K562 (cell line): ENCODE measurements at regions not wholly inside any gene's neighbourhood (a gene's known extent, or its start where the extent isn't known, plus 50 kb on each side); places are given as distances from the start of the nearest gene placed in this dataset.
A peak's percentile ranks its signal among the peaks of the same experiment; 100 is the strongest.

Experiments used
- CTCF ChIP-seq, 3 experiments: IDR thresholded peaks in 2 of 3; conservative IDR thresholded peaks in 1 of 3; 2 replicates each; pipeline ENCODE4 v1.5.1; 2011 to 2012; ENCODE audit warnings: low read length in 3 of 3, mild to moderate bottlenecking in 3 of 3, control low read depth in 2 of 3, improper control_type of control experiment in 1 of 3, inconsistent platforms in 1 of 3, low read depth in 1 of 3, mixed read lengths in 1 of 3, moderate library complexity in 1 of 3; ENCODE audit not compliant: insufficient read depth in 2 of 3
- HDGF ChIP-seq: fragments of 450-650 bp; IDR thresholded peaks from 2 replicates; pipeline ENCODE4 v1.6.1; 2016
- HMG20A ChIP-seq: fragments of 450-650 bp; formaldehyde crosslinking; conservative IDR thresholded peaks from 2 replicates; pipeline ENCODE4 v1.4.0; 2020; ENCODE audit warnings: mild to moderate bottlenecking, mixed read lengths
- HNRNPUL1 ChIP-seq: fragments of 200-400 bp; formaldehyde crosslinking; IDR thresholded peaks from 2 replicates; pipeline ENCODE4 v1.6.1; 2017; ENCODE audit warnings: low read length
- LARP7 ChIP-seq: fragments of 450-650 bp; IDR thresholded peaks from 2 replicates; pipeline ENCODE4 v1.6.1; 2016
- RBM25 ChIP-seq: fragments of 200-400 bp; formaldehyde crosslinking; IDR thresholded peaks from 2 replicates; pipeline ENCODE4 v1.6.1; 2018; ENCODE audit warnings: low read length, low read depth, moderate library complexity; ENCODE audit not compliant: severe bottlenecking
- REST ChIP-seq, 2 experiments: fragments of 450-650 bp; formaldehyde crosslinking in 1 of 2; IDR thresholded peaks; 2 replicates each; pipeline versions ENCODE4 v1.4.0 to v1.6.1; 2014 to 2020; ENCODE audit warnings: mild to moderate bottlenecking in 2 of 2, borderline replicate concordance in 1 of 2, low read depth in 1 of 2
- RUNX1 ChIP-seq: sonication (generic); IDR thresholded peaks from 2 replicates; pipeline ENCODE4 v1.6.1; 2016; ENCODE audit warnings: antibody characterized with exemption, low read depth
- SP1 ChIP-seq: sonication (generic); formaldehyde crosslinking; IDR thresholded peaks from 2 replicates; pipeline ENCODE4 v1.8.1; 2022; ENCODE audit warnings: mild to moderate bottlenecking, missing genetic modification reagents
- ZNF143 ChIP-seq: sonication (generic); formaldehyde crosslinking; IDR thresholded peaks from 2 replicates; pipeline ENCODE4 v1.9.0; 2022; ENCODE audit warnings: mild to moderate bottlenecking, missing genetic modification reagents
- ZNF197 ChIP-seq: fragments of 200-800 bp; sonication (Bioruptor generic); IDR thresholded peaks from 2 replicates; pipeline ENCODE4 v1.6.1; 2016; ENCODE audit warnings: low read depth, missing genetic modification characterization, missing compliant biosample characterization
- ZNF316 ChIP-seq: fragments of 450-650 bp; IDR thresholded peaks from 2 replicates; pipeline ENCODE4 v1.6.1; 2016
- ZNF592 ChIP-seq: fragments of 450-650 bp; IDR thresholded peaks from 2 replicates; pipeline ENCODE4 v1.6.1; 2017; ENCODE audit warnings: antibody characterized with exemption, mild to moderate bottlenecking
- ZSCAN32 ChIP-seq: fragments of 450-650 bp; formaldehyde crosslinking; IDR thresholded peaks from 2 replicates; pipeline ENCODE4 v1.4.0; 2020; ENCODE audit warnings: mild to moderate bottlenecking, moderate library complexity

GRCh38 chr6:51350308-51350904 lies 531.7 kb downstream of the TFAP2B start (continued):
- TF ChIP-seq ZNF143 (no peak), ZNF197 (no peak), ZNF592 (0 out of 2 replicates have a peak, but pooled peaks have one; percentile 26), HMG20A (no peak), ZSCAN32 (CRISPR knock-in tag) (no peak), LARP7 (no peak), ZNF316 (no peak), HNRNPUL1 (no peak), SP1 (no peak), REST (IDR thresholded peaks at IDR 0.05; ENCODE audit: borderline replicate concordance) (peak; percentile 27; the same call in 1 of the 2 replicates), REST (CRISPR knock-in tag; IDR thresholded peaks at IDR 0.05; ENCODE audit: low read depth) (no peak), CTCF (IDR thresholded peaks at IDR 0.05 in 2 of 3, conservative IDR thresholded peaks at IDR 0.05 in 1 of 3; ENCODE audit: insufficient read depth in 2 of 3, low read depth in 1 of 3, low read length in 3 of 3) (peak in 2 of 3 experiments; percentile 25 to 64; a peak in 3 of 6 replicates), RBM25 (peak; percentile 82), HDGF (no peak), RUNX1 (no peak)
